Frontal cortex (tissue), 3 donors: ENCODE measurements at regions not wholly inside any gene's neighbourhood (a gene's known extent, or its start where the extent isn't known, plus 50 kb on each side); places are given as distances from the start of the nearest gene placed in this dataset.
"Not testable (repeated sequence)": the region's sequence is repeated elsewhere in the genome, so short reads cannot be mapped to it uniquely, and the experiment has no call there.

Experiments used
- DNase-seq, 2 donors: peaks; one replicate each; pipeline ENCODE4 v3.0.0; 2012; ENCODE audit warnings: low spot score in 2 of 2
- FAIRE-seq: peaks from 2 replicates; lab custom pipeline; 2012; peaks lifted over from hg19 to GRCh38; lab: Jason Lieb, UNC
- donor health status: control.
- donor health status: control.
- donor health status: control.

GRCh38 chr5:18732556-18733479, 1098.6 kb downstream of the TAF11L14 start:
- FAIRE-seq (no peak), DNase-seq (no peak)

GRCh38 chr5:18736051-18736398, 1101.8 kb downstream of the TAF11L14 start:
- FAIRE-seq (no peak), DNase-seq (no peak)

- FAIRE-seq, DNase-seq: not testable (repeated sequence)
Observed at GRCh38 chr5:18736736-18737135, 1102.5 kb downstream of the TAF11L14 start.

- DNase-seq (no peak), FAIRE-seq (no peak)
Observed at GRCh38 chr5:18740301-18740700, 1106.0 kb downstream of the TAF11L14 start.

GRCh38 chr5:18742830-18743229, 1108.6 kb downstream of the TAF11L14 start:
- FAIRE-seq (no peak), DNase-seq (no peak)

GRCh38 chr5:18744441-18744840, 1110.2 kb downstream of the TAF11L14 start:
- no peak for DNase-seq
- FAIRE-seq: no peak

- DNase-seq (no peak), FAIRE-seq (no peak)
Observed at GRCh38 chr5:18745042-18745987, 1111.1 kb downstream of the TAF11L14 start.

GRCh38 chr5:18745988-18746615, 1111.8 kb downstream of the TAF11L14 start:
- FAIRE-seq (no peak), DNase-seq (no peak)

- DNase-seq: no peak
- FAIRE-seq: no peak
Observed at GRCh38 chr5:18749763-18750162, 1115.5 kb downstream of the TAF11L14 start.

- FAIRE-seq: no peak
- no peak for DNase-seq
Observed at GRCh38 chr5:18752317-18752716, 1118.1 kb downstream of the TAF11L14 start.

GRCh38 chr5:18754201-18754600, 1119.9 kb downstream of the TAF11L14 start:
- FAIRE-seq: no peak

GRCh38 chr5:18761801-18762200, 1127.5 kb downstream of the TAF11L14 start:
- DNase-seq: no peak
- no peak for FAIRE-seq

More at GRCh38 chr5:18754201-18754600, 1119.9 kb downstream of the TAF11L14 start:
- DNase-seq: no peak

GRCh38 chr5:18764161-18764560, 1129.9 kb downstream of the TAF11L14 start:
- DNase-seq (no peak), FAIRE-seq (no peak)

GRCh38 chr5:18765304-18765703, 1131.0 kb downstream of the TAF11L14 start:
- FAIRE-seq (no peak), DNase-seq (no peak)

GRCh38 chr5:18771097-18771610, 1136.9 kb downstream of the TAF11L14 start:
- FAIRE-seq (peak; percentile 23), DNase-seq (no peak)

- DNase-seq: no peak
- no peak for FAIRE-seq
Observed at GRCh38 chr5:18772475-18772874, 1138.2 kb downstream of the TAF11L14 start.

- DNase-seq (peak in 1 of 2 donors; percentile 1), FAIRE-seq (peak; percentile 61)
Observed at GRCh38 chr5:18778225-18778624, 1144.0 kb downstream of the TAF11L14 start.

- DNase-seq (no peak), FAIRE-seq (no peak)
Observed at GRCh38 chr5:18789218-18789998, 1155.1 kb downstream of the TAF11L14 start.

- DNase-seq (no peak), FAIRE-seq (no peak)
Observed at GRCh38 chr5:18792145-18792544, 1157.9 kb downstream of the TAF11L14 start.
